Endothelial cell (in vitro differentiated cells): ENCODE measurements at regions not wholly inside any gene's neighbourhood (a gene's known extent, or its start where the extent isn't known, plus 50 kb on each side); places are given as distances from the start of the nearest gene placed in this dataset.

Experiments used
- DNase-seq: peaks from one replicate; pipeline ENCODE4 v3.0.0; 2021; ENCODE audit warnings: low spot score
- H3K27ac Mint-ChIP-seq: one replicate; pipeline ENCODE4 v1.8.0; 2021; ENCODE audit warnings: mixed read lengths, inconsistent platforms; ENCODE audit not compliant: unreplicated experiment
- H3K27me3 Mint-ChIP-seq: one replicate; pipeline ENCODE4 v1.8.0; 2021; ENCODE audit warnings: mild to moderate bottlenecking, moderate library complexity, mixed read lengths, inconsistent platforms; ENCODE audit not compliant: unreplicated experiment
- H3K36me3 Mint-ChIP-seq: one replicate; pipeline ENCODE4 v1.8.0; 2021; ENCODE audit warnings: mild to moderate bottlenecking, low read depth, mixed read lengths, inconsistent platforms; ENCODE audit not compliant: unreplicated experiment
- H3K4me1 Mint-ChIP-seq: one replicate; pipeline ENCODE4 v1.8.0; 2021; ENCODE audit warnings: mild to moderate bottlenecking, mixed read lengths, inconsistent platforms; ENCODE audit not compliant: unreplicated experiment
- H3K4me3 Mint-ChIP-seq: one replicate; pipeline ENCODE4 v1.8.0; 2021; ENCODE audit warnings: mild to moderate bottlenecking, mixed read lengths, inconsistent platforms; ENCODE audit not compliant: unreplicated experiment
- H3K9me3 Mint-ChIP-seq: one replicate; pipeline ENCODE4 v1.8.0; 2021; ENCODE audit warnings: mixed read lengths, inconsistent platforms; ENCODE audit not compliant: unreplicated experiment
- TF ChIP-seq, protein P1 (sequence below): fragments of 200-600 bp; sonication (generic); IDR thresholded peaks from one replicate; pipeline ENCODE4 v1.5.0; 2021; ENCODE audit warnings: antibody characterized with exemption; ENCODE audit not compliant: unreplicated experiment

DNA sequence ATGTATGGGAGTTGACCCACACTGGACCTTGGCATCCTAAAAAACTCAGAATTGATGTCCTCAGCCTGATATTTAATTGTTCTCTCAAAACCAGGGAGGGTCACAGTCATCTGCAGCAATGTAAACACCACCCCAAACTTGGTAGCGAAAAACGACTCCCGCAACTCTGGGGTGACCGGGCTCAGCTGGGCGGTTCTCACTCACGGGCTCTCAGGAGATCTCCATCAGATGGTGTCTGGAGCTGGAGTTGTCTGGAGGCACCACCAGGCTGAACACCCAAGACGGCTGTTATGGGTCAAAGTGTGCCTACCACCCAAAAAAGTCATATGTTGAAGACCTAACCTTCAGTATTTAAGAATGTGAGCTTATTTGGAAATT lies 50.9 kb upstream of the NXT1 start:
- no peak overlapping the region for H3K27ac Mint-ChIP-seq
- peaks cover 7% of the 10 kb centered on the region for H3K36me3 Mint-ChIP-seq
- TF ChIP-seq, protein P1, sequence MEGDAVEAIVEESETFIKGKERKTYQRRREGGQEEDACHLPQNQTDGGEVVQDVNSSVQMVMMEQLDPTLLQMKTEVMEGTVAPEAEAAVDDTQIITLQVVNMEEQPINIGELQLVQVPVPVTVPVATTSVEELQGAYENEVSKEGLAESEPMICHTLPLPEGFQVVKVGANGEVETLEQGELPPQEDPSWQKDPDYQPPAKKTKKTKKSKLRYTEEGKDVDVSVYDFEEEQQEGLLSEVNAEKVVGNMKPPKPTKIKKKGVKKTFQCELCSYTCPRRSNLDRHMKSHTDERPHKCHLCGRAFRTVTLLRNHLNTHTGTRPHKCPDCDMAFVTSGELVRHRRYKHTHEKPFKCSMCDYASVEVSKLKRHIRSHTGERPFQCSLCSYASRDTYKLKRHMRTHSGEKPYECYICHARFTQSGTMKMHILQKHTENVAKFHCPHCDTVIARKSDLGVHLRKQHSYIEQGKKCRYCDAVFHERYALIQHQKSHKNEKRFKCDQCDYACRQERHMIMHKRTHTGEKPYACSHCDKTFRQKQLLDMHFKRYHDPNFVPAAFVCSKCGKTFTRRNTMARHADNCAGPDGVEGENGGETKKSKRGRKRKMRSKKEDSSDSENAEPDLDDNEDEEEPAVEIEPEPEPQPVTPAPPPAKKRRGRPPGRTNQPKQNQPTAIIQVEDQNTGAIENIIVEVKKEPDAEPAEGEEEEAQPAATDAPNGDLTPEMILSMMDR = no peak
- peaks cover 14% of the 10 kb centered on the region for H3K27me3 Mint-ChIP-seq
- no peak for DNase-seq
- no peak overlapping the region for H3K4me3 Mint-ChIP-seq
- H3K9me3 Mint-ChIP-seq = no peaks in the 10 kb centered on the region
- peaks cover 4% of the 10 kb centered on the region for H3K4me1 Mint-ChIP-seq

GRCh38 chr20:23298926-23299672 lies 51.5 kb upstream of the NXT1 start:
- no peaks in the 10 kb centered on the region for H3K9me3 Mint-ChIP-seq

DNA sequence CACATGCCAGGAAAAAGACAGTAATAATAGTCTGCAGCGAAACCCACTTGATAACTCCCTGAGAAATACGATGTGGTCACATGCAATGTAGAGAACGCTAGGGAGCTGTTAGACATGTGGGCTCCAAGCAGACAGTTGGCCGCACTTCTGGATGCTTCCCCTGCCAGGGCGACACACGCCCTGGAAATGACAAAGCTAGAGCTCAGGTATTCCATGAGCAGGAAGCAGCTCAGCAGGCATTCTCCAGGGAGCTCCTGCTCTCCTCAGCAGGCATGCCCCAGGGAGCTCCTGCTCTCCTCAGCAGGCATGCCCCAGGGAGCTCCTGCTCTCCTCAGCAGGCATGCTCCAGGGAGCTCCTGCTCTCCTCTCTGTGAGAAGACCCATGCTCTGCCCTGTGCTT lies 52.4 kb upstream of the NXT1 start:
- Mint-ChIP-seq H3K27me3 (peaks cover 10% of the 10 kb centered on the region), H3K36me3 (peaks cover 7% of the 10 kb centered on the region), H3K27ac (no peak overlapping the region)

More at GRCh38 chr20:23298926-23299672, 51.5 kb upstream of the NXT1 start:
- Mint-ChIP-seq H3K4me1 (peaks cover 4% of the 10 kb centered on the region), H3K36me3 (peaks cover 7% of the 10 kb centered on the region), H3K27ac (no peak overlapping the region), H3K27me3 (peaks cover 14% of the 10 kb centered on the region), H3K4me3 (no peak overlapping the region)
- TF ChIP-seq, protein P1 = no peak
- no peak for DNase-seq

GRCh38 chr20:23296841-23297701 lies 53.5 kb upstream of the NXT1 start:
- TF ChIP-seq, protein P1 = no peak
- DNase-seq = no peak
- H3K9me3 Mint-ChIP-seq = no peaks in the 10 kb centered on the region
- H3K4me1 Mint-ChIP-seq = peaks cover 4% of the 10 kb centered on the region
- H3K36me3 Mint-ChIP-seq = peaks cover 7% of the 10 kb centered on the region
- no peak overlapping the region for H3K27ac Mint-ChIP-seq
- H3K27me3 Mint-ChIP-seq = peaks cover 6% of the 10 kb centered on the region
- no peak overlapping the region for H3K4me3 Mint-ChIP-seq

More for the DNA sequence above, 52.4 kb upstream of the NXT1 start:
- TF ChIP-seq, protein P1 = no peak
- no peak for DNase-seq
- Mint-ChIP-seq H3K4me3 (no peak overlapping the region), H3K9me3 (no peaks in the 10 kb centered on the region), H3K4me1 (peaks cover 4% of the 10 kb centered on the region)

- Mint-ChIP-seq H3K4me1 (peaks cover 10% of the 10 kb centered on the region), H3K36me3 (no peaks in the 10 kb centered on the region), H3K9me3 (no peaks in the 10 kb centered on the region), H3K27me3 (no peaks in the 10 kb centered on the region), H3K4me3 (no peak overlapping the region), H3K27ac (no peak overlapping the region)
- no peak for DNase-seq
- TF ChIP-seq, protein P1 = no peak
Observed at GRCh38 chr20:23295934-23296333, 54.7 kb upstream of the NXT1 start.
